ENCODE measurements at regions not wholly inside any gene's neighbourhood (a gene's known extent, or its start where the extent isn't known, plus 50 kb on each side); places are given as distances from the start of the nearest gene placed in this dataset.

- TF ChIP-seq REST (IDR thresholded peaks at IDR 0.05; ENCODE audit: borderline replicate concordance) (no peak), EP300 (conservative IDR thresholded peaks at IDR 0.05; ENCODE audit: poor library complexity, severe bottlenecking) (no peak), POLR2AphosphoS5 (IDR thresholded peaks at IDR 0.05) (no peak), TAF1 (IDR thresholded peaks at IDR 0.05; ENCODE audit: low read depth) (no peak), SMC3 (conservative IDR thresholded peaks at IDR 0.05; ENCODE audit: poor library complexity) (no peak), RAD21 (conservative IDR thresholded peaks at IDR 0.05) (no peak), CTCF (IDR thresholded peaks at IDR 0.05; ENCODE audit: poor library complexity, severe bottlenecking) (no peak), EZH2 (IDR thresholded peaks at IDR 0.05; ENCODE audit: borderline replicate concordance, insufficient read depth, low read length, poor library complexity, severe bottlenecking) (no peak), MXI1 (conservative IDR thresholded peaks at IDR 0.05; ENCODE audit: poor library complexity, severe bottlenecking) (no peak)
- no peaks in the 10 kb centered on the region for H4K20me1 ChIP-seq (ENCODE audit: insufficient read depth)
- no peak overlapping the region for H3K4me3 ChIP-seq (ENCODE audit: low read length)
- no peak overlapping the region for H3K27ac ChIP-seq (ENCODE audit: low read length)
- H3K79me2 ChIP-seq (replicated peaks; ENCODE audit: insufficient read depth, low read length): no peaks in the 10 kb centered on the region
- no peak overlapping the region for H3K9ac ChIP-seq (ENCODE audit: low read length)
- H3K27me3 ChIP-seq (ENCODE audit: insufficient read depth, low read depth, low read length): no peaks in the 10 kb centered on the region
- no peak overlapping the region for H3K4me2 ChIP-seq (ENCODE audit: low read length)
- no peak overlapping the region for H2AFZ ChIP-seq (ENCODE audit: low read depth, low read length)
- H3K9me3 ChIP-seq (ENCODE audit: low read length): no peaks in the 10 kb centered on the region
- no peaks in the 10 kb centered on the region for H3K36me3 ChIP-seq (ENCODE audit: insufficient read depth, low read length)
- no peaks in the 10 kb centered on the region for H3F3A ChIP-seq (ENCODE audit: insufficient read depth, low read length, poor library complexity, severe bottlenecking)
- H3K9me2 ChIP-seq (ENCODE audit: insufficient read depth, low read length): no peaks in the 10 kb centered on the region
Measured at GRCh38 chr14:83556065-83556464, 1973.9 kb upstream of the FLRT2 start.

GRCh38 chr14:83556746-83557453, 1973.0 kb upstream of the FLRT2 start:
- H3K36me3 ChIP-seq (ENCODE audit: insufficient read depth, low read length): no peaks in the 10 kb centered on the region
- H3K79me2 ChIP-seq (replicated peaks; ENCODE audit: insufficient read depth, low read length): no peaks in the 10 kb centered on the region
- H3K9ac ChIP-seq (ENCODE audit: low read length): no peak overlapping the region
- no peak overlapping the region for H3K4me2 ChIP-seq (ENCODE audit: low read length)
- H3K9me2 ChIP-seq (ENCODE audit: insufficient read depth, low read length): no peaks in the 10 kb centered on the region
- H4K20me1 ChIP-seq (ENCODE audit: insufficient read depth): no peaks in the 10 kb centered on the region
- TF ChIP-seq EZH2 (IDR thresholded peaks at IDR 0.05; ENCODE audit: borderline replicate concordance, insufficient read depth, low read length, poor library complexity, severe bottlenecking): no peak
- no peak for TF ChIP-seq REST (IDR thresholded peaks at IDR 0.05; ENCODE audit: borderline replicate concordance)
- no peak for TF ChIP-seq MXI1 (conservative IDR thresholded peaks at IDR 0.05; ENCODE audit: poor library complexity, severe bottlenecking)
- TF ChIP-seq RAD21 (conservative IDR thresholded peaks at IDR 0.05): no peak
- TF ChIP-seq CTCF (IDR thresholded peaks at IDR 0.05; ENCODE audit: poor library complexity, severe bottlenecking): no peak
- no peak for TF ChIP-seq EP300 (conservative IDR thresholded peaks at IDR 0.05; ENCODE audit: poor library complexity, severe bottlenecking)
- TF ChIP-seq POLR2AphosphoS5 (IDR thresholded peaks at IDR 0.05): no peak
- TF ChIP-seq TAF1 (IDR thresholded peaks at IDR 0.05; ENCODE audit: low read depth): no peak
- no peak for TF ChIP-seq SMC3 (conservative IDR thresholded peaks at IDR 0.05; ENCODE audit: poor library complexity)
- H3F3A ChIP-seq (ENCODE audit: insufficient read depth, low read length, poor library complexity, severe bottlenecking): no peaks in the 10 kb centered on the region
- H3K27ac ChIP-seq (ENCODE audit: low read length): no peak overlapping the region
- H2AFZ ChIP-seq (ENCODE audit: low read depth, low read length): no peak overlapping the region
- H3K27me3 ChIP-seq (ENCODE audit: insufficient read depth, low read depth, low read length): no peaks in the 10 kb centered on the region
- H3K9me3 ChIP-seq (ENCODE audit: low read length): no peaks in the 10 kb centered on the region
- no peak overlapping the region for H3K4me3 ChIP-seq (ENCODE audit: low read length)
